ENCODE measurements at regions not wholly inside any gene's neighbourhood (a gene's known extent, or its start where the extent isn't known, plus 50 kb on each side); places are given as distances from the start of the nearest gene placed in this dataset.

- ChIA-PET CTCF (no interaction called here), POLR2A (interaction anchor here (1.0 kb wide), 1 partner anchor 14 kb away, joined by 3 read pairs; no protein-coding TSS in a partner anchor)
- Histone ChIP-seq H3K36me3 (ENCODE audit: control insufficient read depth, insufficient read depth, low read length) (no peaks in the 10 kb centered on the region), H3K4me1 (no peaks in the 10 kb centered on the region), H3K9me3 (no peaks in the 10 kb centered on the region), H3K27me3 (replicated peaks; ENCODE audit: control insufficient read depth, insufficient read depth, low read length) (no peaks in the 10 kb centered on the region), H3K4me3 (ENCODE audit: low read depth, low read length) (no peak overlapping the region)
- Mint-ChIP-seq H3K4me3 (ENCODE audit: unreplicated experiment) (no peak overlapping the region), H3K27me3 (ENCODE audit: insufficient read depth, unreplicated experiment) (no peaks in the 10 kb centered on the region), H3K27ac (ENCODE audit: unreplicated experiment) (no peak overlapping the region), H3K4me1 (ENCODE audit: low read depth, unreplicated experiment) (peaks cover 11% of the 10 kb centered on the region), H3K36me3 (ENCODE audit: insufficient read depth, unreplicated experiment) (no peaks in the 10 kb centered on the region), H3K9me3 (ENCODE audit: unreplicated experiment) (peaks cover 10% of the 10 kb centered on the region)
- intact Hi-C loops (cut with micrococcal nuclease; ENCODE audit: unreplicated experiment), result no loop called here
- no peak for TF ChIP-seq CTCF (IDR thresholded peaks at IDR 0.05; ENCODE audit: insufficient read depth in 1 of 2, low read depth in 1 of 2, low read length in 1 of 2, severe bottlenecking in 1 of 2, unreplicated experiment in 1 of 2)
- DNase-seq, result no peak
- BruUV-seq (replicated peaks), result no TSS peak
These were observed 87.0 kb upstream of the BMP2 start for GRCh38 chr20:6680441-6680840.

- Histone ChIP-seq H3K27me3 (replicated peaks; ENCODE audit: control insufficient read depth, insufficient read depth, low read length) (no peaks in the 10 kb centered on the region), H3K4me1 (no peaks in the 10 kb centered on the region), H3K9me3 (no peaks in the 10 kb centered on the region), H3K36me3 (ENCODE audit: control insufficient read depth, insufficient read depth, low read length) (no peaks in the 10 kb centered on the region), H3K4me3 (ENCODE audit: low read depth, low read length) (no peak overlapping the region)
- H3K9me3 Mint-ChIP-seq (ENCODE audit: unreplicated experiment), result peaks cover 10% of the 10 kb centered on the region
- H3K27me3 Mint-ChIP-seq (ENCODE audit: insufficient read depth, unreplicated experiment), result no peaks in the 10 kb centered on the region
- no peak for DNase-seq
- BruUV-seq (replicated peaks), result no TSS peak
- H3K36me3 Mint-ChIP-seq (ENCODE audit: insufficient read depth, unreplicated experiment), result no peaks in the 10 kb centered on the region
- peaks cover 11% of the 10 kb centered on the region for H3K4me1 Mint-ChIP-seq (ENCODE audit: low read depth, unreplicated experiment)
- intact Hi-C loops (cut with micrococcal nuclease; ENCODE audit: unreplicated experiment), result no loop called here
- no peak overlapping the region for H3K4me3 Mint-ChIP-seq (ENCODE audit: unreplicated experiment)
- H3K27ac Mint-ChIP-seq (ENCODE audit: unreplicated experiment), result no peak overlapping the region
- ChIA-PET CTCF (no interaction called here), POLR2A (no interaction called here)
- TF ChIP-seq CTCF (IDR thresholded peaks at IDR 0.05; ENCODE audit: insufficient read depth in 1 of 2, low read depth in 1 of 2, low read length in 1 of 2, severe bottlenecking in 1 of 2, unreplicated experiment in 1 of 2), result no peak
These were observed 88.4 kb upstream of the BMP2 start for GRCh38 chr20:6679086-6679485.

GRCh38 chr20:6678101-6678500, 89.4 kb upstream of the BMP2 start:
- no peak overlapping the region for H3K4me3 ChIP-seq (ENCODE audit: low read depth, low read length)
- H3K27me3 ChIP-seq (replicated peaks; ENCODE audit: control insufficient read depth, insufficient read depth, low read length), result no peaks in the 10 kb centered on the region
- CTCF ChIA-PET, result interaction anchor here (0.6 kb wide), 1 partner anchor 51 kb away, joined by 3 read pairs; no protein-coding TSS in a partner anchor
- POLR2A ChIA-PET, result interaction anchor here (0.7 kb wide), 1 partner anchor 89 kb away, joined by 7 read pairs; no protein-coding TSS in a partner anchor
- Mint-ChIP-seq H3K4me3 (ENCODE audit: unreplicated experiment) (no peak overlapping the region), H3K27me3 (ENCODE audit: insufficient read depth, unreplicated experiment) (no peaks in the 10 kb centered on the region), H3K4me1 (ENCODE audit: low read depth, unreplicated experiment) (peaks cover 11% of the 10 kb centered on the region), H3K9me3 (ENCODE audit: unreplicated experiment) (peaks cover 10% of the 10 kb centered on the region), H3K27ac (ENCODE audit: unreplicated experiment) (no peak overlapping the region), H3K36me3 (ENCODE audit: insufficient read depth, unreplicated experiment) (no peaks in the 10 kb centered on the region)
- no peak for TF ChIP-seq CTCF (IDR thresholded peaks at IDR 0.05; ENCODE audit: insufficient read depth in 1 of 2, low read depth in 1 of 2, low read length in 1 of 2, severe bottlenecking in 1 of 2, unreplicated experiment in 1 of 2)
- BruUV-seq (replicated peaks), result no TSS peak
- DNase-seq, result no peak
- H3K9me3 ChIP-seq, result no peaks in the 10 kb centered on the region
- no peaks in the 10 kb centered on the region for H3K4me1 ChIP-seq
- intact Hi-C loops (cut with micrococcal nuclease; ENCODE audit: unreplicated experiment), result no loop called here
- no peaks in the 10 kb centered on the region for H3K36me3 ChIP-seq (ENCODE audit: control insufficient read depth, insufficient read depth, low read length)
